Fibroblast of the conjunctiva (primary cell): ENCODE measurements at regions not wholly inside any gene's neighbourhood (a gene's known extent, or its start where the extent isn't known, plus 50 kb on each side); places are given as distances from the start of the nearest gene placed in this dataset.
"Not testable (repeated sequence)": the region's sequence is repeated elsewhere in the genome, so short reads cannot be mapped to it uniquely, and the experiment has no call there.

Source experiments
- DNase-seq: peaks from one replicate; pipeline ENCODE4 v3.0.0-alpha.2; 2010; ENCODE audit warnings: low read depth

DNA sequence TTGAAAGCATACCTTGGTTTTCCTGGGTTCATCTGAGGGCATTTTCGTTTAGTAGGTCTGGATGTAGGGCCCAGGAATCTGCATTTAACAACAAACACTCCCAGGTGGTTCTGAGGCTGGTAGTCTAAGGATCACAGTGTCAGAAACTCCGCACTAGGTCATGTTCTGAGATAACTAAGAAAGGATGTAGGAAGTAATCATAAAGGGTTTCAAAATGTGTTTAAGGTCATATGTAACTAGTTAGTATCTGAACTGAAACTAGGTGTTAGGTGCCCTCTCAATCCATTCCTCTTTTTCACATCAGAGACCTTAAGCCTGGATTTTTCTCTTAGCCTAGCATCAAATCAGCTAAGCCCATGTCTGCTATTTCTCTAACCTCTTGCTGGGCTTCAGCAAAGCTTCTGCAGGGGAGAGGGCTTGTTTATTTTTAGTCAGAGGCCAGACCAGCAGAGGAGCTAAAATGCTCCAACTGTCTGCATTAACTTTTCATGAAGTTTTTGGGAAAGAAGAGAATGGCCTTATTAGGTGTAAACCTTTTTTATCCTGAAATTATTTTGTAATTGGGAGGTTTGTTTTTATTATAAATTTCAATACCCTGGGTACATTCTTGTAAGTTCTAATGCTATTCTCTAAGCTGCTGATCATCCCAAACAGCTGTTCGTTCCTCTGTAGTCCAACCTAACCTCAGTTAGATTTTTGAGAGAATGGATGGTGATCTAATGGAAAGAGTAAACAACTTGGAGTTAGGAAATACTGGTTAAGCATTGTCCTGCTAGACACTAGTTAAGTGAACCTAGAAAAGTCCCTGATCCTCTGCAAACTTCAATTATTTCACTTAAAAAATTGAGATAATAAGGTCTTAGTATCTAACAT lies 262.8 kb upstream of the RFC3 start:
- DNase-seq, result no peak

DNA sequence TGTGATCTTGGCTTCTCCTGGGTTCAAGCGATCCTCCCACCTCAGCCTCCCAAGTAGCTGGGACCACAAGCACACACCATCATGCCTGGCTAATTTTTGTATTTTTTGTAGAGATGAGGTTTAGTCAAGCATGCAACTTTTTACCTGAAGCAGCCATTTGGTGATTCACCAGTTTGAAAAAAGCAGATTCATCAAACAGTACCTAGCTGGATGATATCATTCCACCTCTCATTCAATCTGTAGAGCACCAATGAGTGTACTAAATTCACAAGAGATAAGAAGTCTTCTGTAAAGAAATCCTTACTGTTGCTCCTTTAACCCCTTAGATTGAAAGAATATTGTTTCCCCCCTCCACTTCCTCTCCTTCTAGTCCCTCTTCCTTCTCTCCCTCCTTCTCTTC lies 261.1 kb upstream of the RFC3 start:
- no peak for DNase-seq

DNA sequence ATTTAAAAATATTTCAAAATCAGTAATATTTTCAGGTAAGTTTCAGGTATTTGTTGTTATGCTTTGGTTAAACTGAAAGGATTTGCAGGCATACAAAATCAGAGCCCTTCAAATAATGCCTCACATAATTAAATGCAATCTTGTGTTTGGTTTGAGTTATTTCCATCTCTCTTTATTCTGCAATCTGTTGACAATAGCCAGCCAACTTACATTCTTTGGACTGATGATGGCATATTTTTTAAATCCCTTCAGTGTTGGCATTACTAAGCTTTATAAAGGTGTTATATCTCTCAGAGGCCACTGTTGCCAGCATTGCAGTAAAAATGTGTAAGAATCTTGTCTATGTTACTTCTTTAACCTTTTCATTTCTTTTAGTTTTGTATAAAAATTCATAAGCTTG lies 257.2 kb upstream of the RFC3 start:
- no peak for DNase-seq

GRCh38 chr13:33561627-33562026 lies 256.3 kb upstream of the RFC3 start:
- no peak for DNase-seq

DNA sequence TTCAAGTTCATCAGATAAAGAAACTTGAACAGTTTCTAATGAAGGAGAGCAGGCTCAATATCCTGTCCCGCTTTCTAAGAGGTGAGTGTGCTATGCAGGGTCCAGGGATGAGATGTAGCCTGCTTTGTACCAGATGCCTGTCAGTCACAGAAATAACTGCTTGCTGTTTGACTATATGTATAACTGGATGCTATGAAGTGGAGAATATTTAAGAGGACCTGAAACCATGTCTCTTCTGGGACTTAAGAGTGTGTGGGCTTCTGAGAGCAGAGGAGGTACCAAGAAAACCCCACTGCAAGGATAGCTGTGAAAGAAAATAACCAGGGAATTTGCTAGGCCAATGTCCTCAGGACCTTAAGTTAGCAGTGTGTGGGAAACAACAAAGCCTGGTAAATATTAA lies 246.3 kb upstream of the RFC3 start:
- no peak for DNase-seq

GRCh38 chr13:33572322-33572721 lies 245.6 kb upstream of the RFC3 start:
- not testable (repeated sequence) for DNase-seq

DNA sequence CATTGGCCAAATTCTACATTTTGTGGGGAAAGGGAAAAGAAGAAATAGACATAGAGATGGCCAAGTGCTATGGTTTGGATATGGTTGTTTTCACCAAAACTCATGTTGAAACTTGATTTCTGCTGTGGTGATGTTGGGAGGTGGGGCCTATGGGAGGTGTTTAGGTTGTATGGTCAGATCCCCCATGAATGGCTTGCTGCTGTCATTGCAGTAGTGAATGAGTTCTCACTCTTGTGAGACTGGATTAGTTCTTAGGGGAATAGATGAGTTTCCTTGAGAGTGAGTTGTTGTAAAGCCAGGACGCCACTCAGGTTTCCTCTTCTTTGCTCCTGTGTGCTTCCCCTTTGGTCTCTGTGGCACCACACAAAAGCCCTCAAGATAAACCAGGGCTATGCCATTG lies 242.6 kb upstream of the RFC3 start:
- no peak for DNase-seq

GRCh38 chr13:33577007-33577406 lies 240.9 kb upstream of the RFC3 start:
- no peak for DNase-seq

- no peak for DNase-seq
These were observed 239.2 kb upstream of the RFC3 start for GRCh38 chr13:33578786-33579185.

DNA sequence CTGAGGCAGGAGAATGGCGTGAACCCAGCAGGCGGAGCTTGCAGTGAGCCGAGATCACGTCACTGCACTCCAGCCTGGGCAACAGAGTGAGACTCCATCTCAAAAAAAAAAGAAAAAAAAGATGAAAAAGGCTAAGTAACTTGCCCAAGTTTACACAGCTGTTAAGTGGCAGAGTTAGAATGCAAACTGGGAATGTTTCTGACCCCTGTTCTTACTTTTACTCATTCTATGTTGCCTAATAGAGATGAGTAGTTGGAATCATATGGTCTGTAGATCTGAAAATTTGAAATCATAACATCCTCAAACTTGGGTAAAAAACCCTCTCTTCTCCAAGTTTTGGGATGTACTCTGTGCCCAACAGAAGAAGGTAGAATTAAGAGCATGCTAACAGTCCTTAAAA lies 235.8 kb upstream of the RFC3 start:
- DNase-seq, result peak; percentile 6

DNA sequence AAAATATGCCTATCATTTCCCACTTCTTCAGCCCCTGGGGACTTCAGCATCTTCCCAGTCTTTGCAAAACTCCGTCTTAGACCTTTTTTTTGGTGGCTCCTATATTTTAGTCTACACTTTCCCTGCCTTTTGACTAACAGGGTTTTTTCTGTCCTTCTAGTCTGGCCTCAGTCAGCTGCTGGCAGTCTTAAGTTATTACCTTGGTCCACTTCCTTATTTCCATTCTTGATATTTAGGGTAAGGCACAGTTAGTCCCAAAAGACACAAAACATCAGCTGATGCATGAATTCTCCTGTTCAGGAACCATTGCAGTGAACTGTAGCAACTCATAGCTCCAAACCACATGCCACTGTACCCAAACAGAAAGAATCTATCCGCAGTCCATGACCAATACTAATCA lies 234.6 kb upstream of the RFC3 start:
- no peak for DNase-seq

DNA sequence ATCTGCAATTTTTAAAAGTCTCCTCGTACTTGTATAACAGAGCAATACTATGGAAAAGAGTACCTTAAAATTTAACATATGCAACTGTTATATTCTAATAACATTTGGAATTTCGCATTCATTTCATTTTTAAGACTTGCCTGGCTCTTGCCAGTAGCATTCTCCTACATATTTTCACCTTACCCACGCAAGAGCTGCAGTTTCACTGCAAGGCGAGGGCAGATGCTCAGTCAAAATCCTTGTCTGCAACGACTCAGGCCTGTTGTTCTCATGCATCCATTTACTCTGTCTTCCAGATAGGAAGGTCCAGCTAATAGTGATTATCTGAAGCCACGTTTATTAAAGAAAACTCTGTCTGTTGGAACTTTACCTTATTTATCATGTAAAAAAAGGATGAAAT lies 227.0 kb upstream of the RFC3 start:
- no peak for DNase-seq

- no peak for DNase-seq
These were observed 211.3 kb upstream of the RFC3 start for GRCh38 chr13:33606692-33607091.

- DNase-seq, result no peak
These were observed 207.4 kb upstream of the RFC3 start for GRCh38 chr13:33610438-33611120.

- DNase-seq, result peak; percentile 52
These were observed 206.7 kb upstream of the RFC3 start for GRCh38 chr13:33611121-33611805.

DNA sequence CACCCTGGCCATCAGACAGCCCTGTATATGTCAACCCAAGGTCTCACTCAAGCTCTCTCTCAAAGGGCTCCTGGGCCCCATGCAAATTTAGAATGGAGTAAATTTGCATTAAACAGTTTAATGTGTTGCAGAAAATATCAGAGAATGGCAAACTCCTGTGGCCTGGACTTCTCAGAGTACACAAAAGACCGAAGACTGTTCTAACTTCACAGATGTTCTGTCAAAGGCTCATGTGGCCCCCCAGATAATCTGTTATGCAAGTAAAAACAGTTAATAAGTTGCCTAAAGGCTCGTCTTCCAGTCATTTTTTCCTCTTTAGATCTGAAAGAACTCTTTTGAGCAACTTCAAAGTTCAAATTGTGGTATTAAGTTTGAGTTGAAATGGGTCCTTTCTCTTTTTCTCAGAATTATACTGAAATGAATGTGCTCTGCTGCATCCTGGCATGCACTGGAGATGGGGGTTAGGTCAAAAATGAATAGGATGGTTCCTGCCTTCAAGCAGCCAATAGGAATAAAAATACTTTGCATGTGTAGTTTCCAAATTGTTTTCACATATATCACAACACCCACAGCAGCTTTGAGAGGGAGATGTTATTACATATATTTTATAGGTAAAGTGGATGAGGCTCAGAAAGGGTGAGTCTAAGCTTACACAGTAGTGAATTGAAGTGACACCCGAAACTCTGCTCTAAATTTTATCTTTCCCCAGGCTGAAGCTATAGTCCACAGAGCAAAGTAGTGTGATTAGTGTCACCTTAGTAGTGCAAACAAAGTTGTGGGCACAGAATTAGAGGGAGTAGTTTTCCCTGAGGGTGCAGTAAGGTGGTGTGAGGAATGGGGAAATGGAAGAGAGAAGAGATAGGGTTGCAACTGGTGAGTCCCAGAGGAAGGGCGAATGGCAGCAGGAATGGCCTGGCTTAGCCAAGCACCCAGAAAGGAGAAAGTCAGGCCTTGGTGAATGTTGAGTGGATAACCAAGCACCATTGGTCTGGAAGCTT lies 205.0 kb upstream of the RFC3 start:
- DNase-seq, result no peak

GRCh38 chr13:33615436-33615835 lies 202.5 kb upstream of the RFC3 start:
- no peak for DNase-seq

GRCh38 chr13:33616130-33616529 lies 201.8 kb upstream of the RFC3 start:
- no peak for DNase-seq

- DNase-seq, result no peak
These were observed 200.9 kb upstream of the RFC3 start for GRCh38 chr13:33617055-33617454.

DNA sequence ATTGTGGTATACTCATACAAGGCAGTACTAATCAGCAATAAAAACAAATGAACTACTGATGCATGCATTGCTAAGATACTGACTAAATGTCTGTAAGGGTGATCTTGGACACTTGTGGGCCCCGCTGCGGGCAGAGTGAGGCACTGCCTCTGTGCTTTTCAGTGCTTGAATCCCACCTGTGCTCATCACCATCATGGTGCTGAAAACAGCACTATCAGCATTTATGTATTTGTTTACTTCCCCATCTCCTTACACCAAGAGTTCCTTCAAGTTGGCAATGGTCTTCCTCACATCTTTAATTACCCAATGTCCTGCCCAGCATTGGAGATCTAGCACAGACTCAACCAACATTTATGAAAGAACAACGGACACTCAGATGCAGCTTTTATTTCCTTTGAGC lies 193.7 kb upstream of the RFC3 start:
- no peak for DNase-seq

DNA sequence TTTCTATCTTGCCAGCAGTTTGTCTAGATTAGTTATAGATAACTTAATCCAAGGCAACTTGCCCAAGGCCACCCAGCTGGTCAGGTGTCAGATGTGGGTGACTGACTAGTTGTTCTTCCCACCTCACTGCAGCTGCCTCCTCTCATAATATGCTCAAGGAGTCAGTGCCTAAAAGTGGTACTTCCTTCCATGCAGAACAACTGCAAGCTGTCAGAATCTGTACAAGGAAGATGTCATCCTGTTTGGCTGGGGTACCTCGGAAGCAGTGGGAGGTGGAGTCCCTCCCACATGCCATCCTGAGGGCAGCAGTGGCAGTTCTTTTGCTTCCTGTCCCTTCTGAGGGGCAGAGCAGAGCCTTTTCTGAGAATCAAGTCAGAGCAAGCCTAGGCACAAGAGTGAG lies 193.2 kb upstream of the RFC3 start:
- DNase-seq, result no peak

DNA sequence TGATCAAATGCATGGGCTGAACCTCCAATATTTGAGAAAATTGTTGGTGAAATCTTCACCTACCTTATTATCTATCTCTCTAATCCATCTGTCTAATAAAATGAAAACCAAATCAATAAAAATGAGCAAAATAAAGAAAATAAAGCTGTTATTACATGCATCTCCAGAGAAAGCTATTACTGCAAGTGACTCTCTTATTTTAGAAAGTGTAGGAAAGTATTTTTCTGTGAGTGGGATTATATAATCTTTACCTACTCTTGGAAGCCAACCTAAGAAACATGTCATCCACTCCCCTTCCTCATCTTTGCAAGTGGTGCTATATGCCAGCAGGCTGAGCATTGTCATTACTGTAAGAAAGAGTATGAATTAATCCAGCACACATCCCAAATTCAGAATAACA lies 191.5 kb upstream of the RFC3 start:
- DNase-seq, result no peak
